ENCODE measurements at regions not wholly inside any gene's neighbourhood (a gene's known extent, or its start where the extent isn't known, plus 50 kb on each side); places are given as distances from the start of the nearest gene placed in this dataset.

- DNase-seq (ENCODE audit: low read depth) = no peak
- Mint-ChIP-seq H3K4me3 (ENCODE audit: unreplicated experiment) (no peak overlapping the region), H3K4me1 (ENCODE audit: low read depth, unreplicated experiment) (peaks cover 21% of the 10 kb centered on the region), H3K36me3 (ENCODE audit: low read depth, unreplicated experiment) (no peaks in the 10 kb centered on the region), H3K27me3 (ENCODE audit: low read depth, unreplicated experiment) (no peaks in the 10 kb centered on the region), H3K9me3 (ENCODE audit: unreplicated experiment) (peaks cover 2% of the 10 kb centered on the region), H3K27ac (ENCODE audit: unreplicated experiment) (no peak overlapping the region)
- H3K27me3 ChIP-seq (ENCODE audit: insufficient read depth, low read length) = no peaks in the 10 kb centered on the region
- no peaks in the 10 kb centered on the region for H3K9me3 ChIP-seq (ENCODE audit: insufficient read depth, low read depth, low read length)
- TF ChIP-seq EZH2 (IDR thresholded peaks at IDR 0.05; ENCODE audit: insufficient read depth, low read length) = no peak
- no peak for TF ChIP-seq CTCF (IDR thresholded peaks at IDR 0.05; ENCODE audit: insufficient read depth, low read depth, low read length)
- H3K4me2 ChIP-seq (ENCODE audit: low read length) = no peak overlapping the region
- H3K4me1 ChIP-seq (ENCODE audit: insufficient read depth, low read length) = no peaks in the 10 kb centered on the region
- no peaks in the 10 kb centered on the region for H3K79me2 ChIP-seq (ENCODE audit: insufficient read depth, low read length)
- FAIRE-seq = no peak
- no peak overlapping the region for H3K9ac ChIP-seq (ENCODE audit: low read length)
- H3K4me3 ChIP-seq (ENCODE audit: insufficient read depth, low read depth, low read length) = no peak overlapping the region
- H2AFZ ChIP-seq (ENCODE audit: low read depth, low read length) = no peak overlapping the region
- H4K20me1 ChIP-seq (ENCODE audit: insufficient read depth, low read length) = no peaks in the 10 kb centered on the region
- H3K27ac ChIP-seq (ENCODE audit: low read depth, low read length) = no peak overlapping the region
- no peaks in the 10 kb centered on the region for H3K36me3 ChIP-seq (ENCODE audit: insufficient read depth, low read length)
These were observed 438.4 kb downstream of the ADAMTS20 start for GRCh38 chr12:43113616-43114015.

- no peaks in the 10 kb centered on the region for H4K20me1 ChIP-seq (ENCODE audit: insufficient read depth, low read length)
- peak overlapping the region; percentile 95 for H3K27ac Mint-ChIP-seq (ENCODE audit: unreplicated experiment)
- peak; percentile 68 for DNase-seq (ENCODE audit: low read depth)
These were observed 438.9 kb downstream of the ADAMTS20 start for GRCh38 chr12:43113135-43113534.

More at GRCh38 chr12:43113135-43113534, 438.9 kb downstream of the ADAMTS20 start:
- no peaks in the 10 kb centered on the region for H3K4me1 ChIP-seq (ENCODE audit: insufficient read depth, low read length)
- Mint-ChIP-seq H3K4me3 (ENCODE audit: unreplicated experiment) (no peak overlapping the region), H3K9me3 (ENCODE audit: unreplicated experiment) (peaks cover 3% of the 10 kb centered on the region), H3K27me3 (ENCODE audit: low read depth, unreplicated experiment) (no peaks in the 10 kb centered on the region), H3K36me3 (ENCODE audit: low read depth, unreplicated experiment) (no peaks in the 10 kb centered on the region), H3K4me1 (ENCODE audit: low read depth, unreplicated experiment) (peaks cover 22% of the 10 kb centered on the region)
- FAIRE-seq = no peak
- H3K4me2 ChIP-seq (ENCODE audit: low read length) = no peak overlapping the region
- H3K9ac ChIP-seq (ENCODE audit: low read length) = no peak overlapping the region
- H3K36me3 ChIP-seq (ENCODE audit: insufficient read depth, low read length) = no peaks in the 10 kb centered on the region
- no peak overlapping the region for H3K27ac ChIP-seq (ENCODE audit: low read depth, low read length)
- H2AFZ ChIP-seq (ENCODE audit: low read depth, low read length) = no peak overlapping the region
- H3K79me2 ChIP-seq (ENCODE audit: insufficient read depth, low read length) = no peaks in the 10 kb centered on the region
- no peaks in the 10 kb centered on the region for H3K27me3 ChIP-seq (ENCODE audit: insufficient read depth, low read length)
- peak; percentile 23 for TF ChIP-seq CTCF (IDR thresholded peaks at IDR 0.05; ENCODE audit: insufficient read depth, low read depth, low read length)
- no peak for TF ChIP-seq EZH2 (IDR thresholded peaks at IDR 0.05; ENCODE audit: insufficient read depth, low read length)
- H3K9me3 ChIP-seq (ENCODE audit: insufficient read depth, low read depth, low read length) = no peaks in the 10 kb centered on the region
- no peak overlapping the region for H3K4me3 ChIP-seq (ENCODE audit: insufficient read depth, low read depth, low read length)
